AG04450 (cell line): ENCODE measurements at regions not wholly inside any gene's neighbourhood (a gene's known extent, or its start where the extent isn't known, plus 50 kb on each side); places are given as distances from the start of the nearest gene placed in this dataset.

Experiments
- CTCF ChIA-PET: fragments of 300-600, 350-600 bp; formaldehyde crosslinking; extraction: SDS; loops from one replicate; lab custom pipeline; 2022; ENCODE audit warnings: antibody characterized with exemption, inconsistent platforms; lab: Charles Lee
- POLR2A ChIA-PET: fragments of 350-600 bp; formaldehyde crosslinking; extraction: SDS; loops from one replicate; lab custom pipeline; 2021; ENCODE audit warnings: antibody characterized with exemption, inconsistent platforms; lab: Yijun Ruan, JAX
- DNase-seq: peaks from one replicate; pipeline ENCODE4 v3.0.0-alpha.2; 2011; ENCODE audit warnings: low read depth, low spot score
- H3K27ac ChIP-seq: one replicate; pipeline ENCODE4 v1.5.1; 2012; ENCODE audit warnings: low read depth, low read length, control low read depth
- H3K27me3 ChIP-seq: one replicate; pipeline ENCODE4 v1.6.0; 2012; ENCODE audit warnings: low read length; ENCODE audit not compliant: control insufficient read depth, insufficient read depth
- H3K4me3 ChIP-seq: 2 replicates; pipeline ENCODE4 v1.5.1; 2011; ENCODE audit warnings: mild to moderate bottlenecking, low read depth, low read length, control low read depth
- H3K9me3 ChIP-seq: 2 replicates; pipeline ENCODE4 v1.5.1; 2012; ENCODE audit warnings: low read length; ENCODE audit not compliant: control insufficient read depth, insufficient read depth
- TF ChIP-seq, protein P1 (sequence below): IDR thresholded peaks from 2 replicates; pipeline ENCODE4 v1.5.1; 2011; ENCODE audit warnings: low read depth, low read length, control low read depth, inconsistent platforms

DNA sequence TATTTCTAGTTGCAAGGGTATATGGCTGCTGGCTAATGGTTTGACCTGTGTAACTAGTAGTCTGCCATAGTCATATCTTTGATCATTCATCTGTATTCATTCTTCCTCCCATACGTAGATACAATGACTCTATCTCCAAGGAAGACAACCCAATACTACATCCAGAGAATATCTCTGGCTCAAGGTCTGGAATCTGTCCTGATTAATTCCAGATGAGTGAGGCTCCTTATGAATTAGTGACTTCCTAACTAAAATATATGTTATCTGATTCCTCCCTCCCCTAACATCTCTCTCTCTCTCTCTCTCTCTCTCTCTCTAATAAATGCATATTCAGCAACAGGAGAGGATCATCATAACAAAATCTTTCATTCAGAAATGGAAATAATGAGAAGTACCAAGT is 641.5 kb downstream of the FAT4 start:
- Histone ChIP-seq H3K9me3 (no peaks in the 10 kb centered on the region), H3K27ac (no peak overlapping the region), H3K4me3 (no peak overlapping the region), H3K27me3 (no peaks in the 10 kb centered on the region)
- TF ChIP-seq, protein P1, sequence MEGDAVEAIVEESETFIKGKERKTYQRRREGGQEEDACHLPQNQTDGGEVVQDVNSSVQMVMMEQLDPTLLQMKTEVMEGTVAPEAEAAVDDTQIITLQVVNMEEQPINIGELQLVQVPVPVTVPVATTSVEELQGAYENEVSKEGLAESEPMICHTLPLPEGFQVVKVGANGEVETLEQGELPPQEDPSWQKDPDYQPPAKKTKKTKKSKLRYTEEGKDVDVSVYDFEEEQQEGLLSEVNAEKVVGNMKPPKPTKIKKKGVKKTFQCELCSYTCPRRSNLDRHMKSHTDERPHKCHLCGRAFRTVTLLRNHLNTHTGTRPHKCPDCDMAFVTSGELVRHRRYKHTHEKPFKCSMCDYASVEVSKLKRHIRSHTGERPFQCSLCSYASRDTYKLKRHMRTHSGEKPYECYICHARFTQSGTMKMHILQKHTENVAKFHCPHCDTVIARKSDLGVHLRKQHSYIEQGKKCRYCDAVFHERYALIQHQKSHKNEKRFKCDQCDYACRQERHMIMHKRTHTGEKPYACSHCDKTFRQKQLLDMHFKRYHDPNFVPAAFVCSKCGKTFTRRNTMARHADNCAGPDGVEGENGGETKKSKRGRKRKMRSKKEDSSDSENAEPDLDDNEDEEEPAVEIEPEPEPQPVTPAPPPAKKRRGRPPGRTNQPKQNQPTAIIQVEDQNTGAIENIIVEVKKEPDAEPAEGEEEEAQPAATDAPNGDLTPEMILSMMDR: no peak
- ChIA-PET POLR2A (no interaction called here), CTCF (no interaction called here)
- DNase-seq: no peak

DNA sequence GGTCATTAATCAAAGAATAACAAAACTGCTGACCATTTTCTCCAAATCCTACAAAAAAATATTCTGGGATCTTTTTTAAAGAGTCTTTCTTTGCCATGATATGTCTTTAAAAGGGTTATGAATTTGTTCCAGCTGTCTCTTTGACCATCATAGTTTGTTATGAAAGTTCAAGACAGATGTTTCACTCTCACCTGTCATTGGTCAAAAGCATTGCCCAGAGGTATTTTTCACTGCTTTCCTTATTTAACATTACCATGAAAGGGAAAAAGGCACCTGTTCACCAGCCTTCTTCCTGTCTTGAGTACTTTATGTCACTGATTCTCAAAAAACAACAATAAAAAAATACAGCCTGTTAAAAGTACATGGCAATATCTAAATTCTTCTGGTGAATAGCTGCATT is 643.8 kb downstream of the FAT4 start:
- POLR2A ChIA-PET: no interaction called here
- CTCF ChIA-PET: no interaction called here
- Histone ChIP-seq H3K4me3 (no peak overlapping the region), H3K27ac (no peak overlapping the region), H3K9me3 (no peaks in the 10 kb centered on the region), H3K27me3 (no peaks in the 10 kb centered on the region)
- TF ChIP-seq, protein P1: no peak
- DNase-seq: no peak

DNA sequence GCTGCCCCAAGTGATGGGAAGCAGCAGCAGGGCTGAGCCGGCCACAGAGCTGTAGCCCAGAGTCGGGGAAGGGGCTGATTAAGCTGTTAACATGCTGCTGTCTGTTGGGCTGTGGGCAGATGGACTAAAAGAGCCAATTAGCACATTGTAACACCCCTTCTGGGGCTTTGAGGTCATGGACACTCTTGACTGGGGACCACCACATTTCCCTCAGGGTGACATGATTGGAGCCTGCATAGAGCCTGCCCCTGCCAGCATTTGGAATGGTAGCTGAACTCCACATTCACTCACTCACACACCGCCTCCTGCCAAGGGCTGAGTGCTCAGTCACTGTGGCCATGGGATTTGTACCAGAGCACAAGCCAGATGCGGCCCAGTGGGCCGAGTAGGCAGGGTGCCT is 646.9 kb downstream of the FAT4 start:
- H3K27me3 ChIP-seq: no peaks in the 10 kb centered on the region
- POLR2A ChIA-PET: no interaction called here
- CTCF ChIA-PET: no interaction called here

DNA sequence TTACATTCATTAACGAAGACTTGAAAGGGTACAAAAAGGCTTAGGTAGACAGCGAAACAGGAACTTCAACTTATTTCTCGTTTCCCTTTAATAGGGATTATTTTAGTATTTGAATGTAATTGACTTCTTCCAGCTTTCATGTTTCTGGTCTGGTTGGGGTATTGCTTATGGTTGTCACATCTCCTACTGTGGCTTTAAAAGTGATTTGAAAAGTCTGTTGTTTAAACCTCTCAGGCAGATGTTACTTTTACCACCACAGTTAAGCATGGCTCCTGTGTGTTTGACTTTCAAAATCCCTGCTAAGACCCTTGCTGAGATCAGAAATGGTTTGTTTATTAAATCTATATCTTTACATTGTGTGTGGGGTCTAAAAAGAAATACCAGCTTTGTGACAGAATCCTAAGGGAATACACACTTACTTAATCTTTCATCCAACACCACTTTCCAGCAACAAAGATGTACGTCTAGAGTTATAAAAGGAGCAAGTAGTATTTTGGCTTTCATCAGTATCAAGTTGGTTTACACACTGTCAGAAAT is 661.2 kb downstream of the FAT4 start:
- TF ChIP-seq, protein P1: no peak
- no peak overlapping the region for H3K27ac ChIP-seq
- CTCF ChIA-PET: no interaction called here
- no peak overlapping the region for H3K4me3 ChIP-seq
- no peak for DNase-seq
- H3K27me3 ChIP-seq: no peaks in the 10 kb centered on the region
- H3K9me3 ChIP-seq: no peaks in the 10 kb centered on the region
- POLR2A ChIA-PET: interaction anchor here (0.7 kb wide), 1 partner anchor 254 kb away, joined by 3 read pairs; no protein-coding TSS in a partner anchor

More for the DNA sequence above, 646.9 kb downstream of the FAT4 start:
- TF ChIP-seq, protein P1: no peak
- no peak overlapping the region for H3K4me3 ChIP-seq
- DNase-seq: no peak
- no peak overlapping the region for H3K27ac ChIP-seq
- H3K9me3 ChIP-seq: no peaks in the 10 kb centered on the region

DNA sequence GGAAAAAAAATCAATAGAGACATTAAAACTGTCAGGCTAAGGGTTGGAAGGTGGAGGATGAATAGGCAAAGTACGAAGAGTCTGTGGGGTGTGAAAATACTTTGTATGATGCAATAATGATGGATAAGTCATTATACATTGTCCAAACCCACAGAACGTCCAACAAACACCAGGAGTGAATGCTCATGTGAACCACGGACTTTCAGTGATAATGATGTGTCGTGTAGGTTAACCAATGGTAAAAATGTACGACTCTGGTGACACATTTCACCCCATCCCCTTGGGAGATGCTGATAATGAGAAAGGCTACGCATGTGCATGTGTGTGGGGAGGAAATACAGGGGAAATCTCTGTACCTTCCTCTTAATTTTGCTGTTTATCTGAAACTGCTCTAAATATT is 665.2 kb downstream of the FAT4 start:
- Histone ChIP-seq H3K27me3 (no peaks in the 10 kb centered on the region), H3K4me3 (no peak overlapping the region), H3K27ac (no peak overlapping the region), H3K9me3 (no peaks in the 10 kb centered on the region)
- ChIA-PET CTCF (no interaction called here), POLR2A (no interaction called here)
- TF ChIP-seq, protein P1: no peak
- DNase-seq: no peak
